ENCODE measurements at regions not wholly inside any gene's neighbourhood (a gene's known extent, or its start where the extent isn't known, plus 50 kb on each side); places are given as distances from the start of the nearest gene placed in this dataset.

DNA sequence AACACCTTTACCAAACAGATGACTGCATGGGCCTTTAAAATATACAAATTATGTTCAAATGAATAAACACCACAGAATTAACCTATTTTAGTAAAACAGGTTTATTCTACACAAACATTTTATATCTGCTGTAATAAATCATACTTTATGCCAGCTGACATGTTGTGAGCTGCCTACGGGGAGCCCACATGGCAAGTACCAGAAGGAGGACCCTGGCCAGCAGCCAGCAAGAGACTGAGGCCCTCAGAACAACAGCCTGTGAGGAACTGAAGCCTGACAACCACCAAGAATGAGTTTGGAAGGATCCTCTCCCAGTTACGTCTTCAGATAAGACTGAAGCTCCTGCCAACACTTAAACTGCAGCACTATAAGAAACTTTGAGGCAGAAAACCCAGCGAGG is 377.0 kb downstream of the PDGFC start:
- H3K27ac Mint-ChIP-seq, result no peak overlapping the region

DNA sequence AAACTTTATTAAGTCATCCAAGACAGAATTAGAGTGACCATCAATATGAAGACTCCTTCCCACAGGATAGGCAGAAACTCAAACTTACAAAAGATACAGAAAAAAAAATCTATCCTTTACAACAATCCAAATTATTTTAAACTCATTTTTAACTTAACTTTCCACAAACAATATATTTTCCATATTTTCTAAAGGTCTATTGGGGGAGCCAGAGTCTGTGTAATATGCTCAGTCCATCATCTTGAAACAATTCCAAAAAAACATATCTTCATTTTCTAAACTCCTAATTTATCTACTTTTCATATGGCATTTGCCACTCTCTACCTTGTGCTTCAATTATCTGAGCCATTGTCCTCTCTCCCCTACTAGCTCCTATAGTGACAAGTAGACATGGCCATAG is 378.1 kb downstream of the PDGFC start:
- no peak for DNase-seq (ENCODE audit: low spot score, unreplicated experiment)
- H3K4me1 Mint-ChIP-seq (ENCODE audit: low read depth), result peaks cover 5% of the 10 kb centered on the region
- no peaks in the 10 kb centered on the region for H3K36me3 Mint-ChIP-seq (ENCODE audit: insufficient read depth)
- no peak overlapping the region for H3K27ac Mint-ChIP-seq
- H3K27me3 Mint-ChIP-seq, result no peaks in the 10 kb centered on the region
- H3K9me3 Mint-ChIP-seq (ENCODE audit: low read depth), result no peaks in the 10 kb centered on the region
- no peak overlapping the region for H3K4me3 Mint-ChIP-seq (ENCODE audit: low read depth)
- TF ChIP-seq CTCF (IDR thresholded peaks at IDR 0.05; ENCODE audit: unreplicated experiment), result no peak

More for the DNA sequence above, 377.0 kb downstream of the PDGFC start:
- TF ChIP-seq CTCF (IDR thresholded peaks at IDR 0.05; ENCODE audit: unreplicated experiment), result no peak
- Mint-ChIP-seq H3K36me3 (ENCODE audit: insufficient read depth) (no peaks in the 10 kb centered on the region), H3K27me3 (no peaks in the 10 kb centered on the region), H3K4me3 (ENCODE audit: low read depth) (no peak overlapping the region), H3K9me3 (ENCODE audit: low read depth) (no peaks in the 10 kb centered on the region), H3K4me1 (ENCODE audit: low read depth) (peaks cover 5% of the 10 kb centered on the region)
- DNase-seq (ENCODE audit: low spot score, unreplicated experiment), result no peak

- Mint-ChIP-seq H3K27ac (no peak overlapping the region), H3K4me1 (ENCODE audit: low read depth) (no peaks in the 10 kb centered on the region), H3K36me3 (ENCODE audit: insufficient read depth) (no peaks in the 10 kb centered on the region), H3K9me3 (ENCODE audit: low read depth) (no peaks in the 10 kb centered on the region), H3K4me3 (ENCODE audit: low read depth) (no peak overlapping the region), H3K27me3 (no peaks in the 10 kb centered on the region)
- TF ChIP-seq CTCF (IDR thresholded peaks at IDR 0.05; ENCODE audit: unreplicated experiment), result no peak
- DNase-seq (ENCODE audit: low spot score, unreplicated experiment), result no peak
These were observed 379.9 kb downstream of the PDGFC start for GRCh38 chr4:156591679-156592078.

DNA sequence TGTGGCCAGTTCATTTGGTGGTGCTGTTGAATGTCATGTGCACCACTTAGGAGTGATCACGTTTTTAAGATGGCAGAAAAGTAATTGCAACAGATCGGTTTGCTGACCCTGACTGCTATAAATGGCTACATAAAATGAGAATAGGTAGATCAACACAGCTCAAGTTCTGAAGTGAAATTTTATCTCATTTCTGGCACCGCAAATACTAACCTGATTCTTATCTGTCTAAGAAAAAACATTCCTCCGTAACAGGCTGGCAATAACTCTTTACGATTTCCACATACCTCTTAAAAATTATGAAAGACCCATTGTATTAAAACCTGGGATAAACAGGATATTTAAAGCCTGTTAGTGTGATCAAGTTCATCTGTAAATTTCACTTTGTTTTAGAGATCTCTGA is 387.5 kb downstream of the PDGFC start:
- H3K27me3 Mint-ChIP-seq, result no peaks in the 10 kb centered on the region
- no peak overlapping the region for H3K27ac Mint-ChIP-seq
- no peaks in the 10 kb centered on the region for H3K4me1 Mint-ChIP-seq (ENCODE audit: low read depth)
- no peak for DNase-seq (ENCODE audit: low spot score, unreplicated experiment)
- H3K9me3 Mint-ChIP-seq (ENCODE audit: low read depth), result no peaks in the 10 kb centered on the region
- no peaks in the 10 kb centered on the region for H3K36me3 Mint-ChIP-seq (ENCODE audit: insufficient read depth)
- H3K4me3 Mint-ChIP-seq (ENCODE audit: low read depth), result no peak overlapping the region
- TF ChIP-seq CTCF (IDR thresholded peaks at IDR 0.05; ENCODE audit: unreplicated experiment), result no peak

GRCh38 chr4:156583265-156583664 is 388.3 kb downstream of the PDGFC start:
- Mint-ChIP-seq H3K4me3 (ENCODE audit: low read depth) (no peak overlapping the region), H3K27ac (no peak overlapping the region), H3K36me3 (ENCODE audit: insufficient read depth) (no peaks in the 10 kb centered on the region), H3K4me1 (ENCODE audit: low read depth) (peaks cover 1% of the 10 kb centered on the region), H3K27me3 (no peaks in the 10 kb centered on the region), H3K9me3 (ENCODE audit: low read depth) (no peaks in the 10 kb centered on the region)
- no peak for TF ChIP-seq CTCF (IDR thresholded peaks at IDR 0.05; ENCODE audit: unreplicated experiment)
- no peak for DNase-seq (ENCODE audit: low spot score, unreplicated experiment)

Data from progenitor cell of endocrine pancreas (in vitro differentiated cells).